Liver (tissue), 8 donors: ENCODE measurements at regions not wholly inside any gene's neighbourhood (a gene's known extent, or its start where the extent isn't known, plus 50 kb on each side); places are given as distances from the start of the nearest gene placed in this dataset.
A peak's percentile ranks its signal among the peaks of the same experiment; 100 is the strongest.

Experiments
- DNase-seq: peaks from one replicate; pipeline ENCODE4 v3.0.0-alpha.2; 2017; ENCODE audit warnings: low spot score
- H3K27ac ChIP-seq, 2 donors: one replicate each; pipeline ENCODE4 v1.7.0; 2013; ENCODE audit warnings: inconsistent platforms in 2 of 2, low read length in 2 of 2, control low read depth in 1 of 2, low read depth in 1 of 2, mild to moderate bottlenecking in 1 of 2
- H3K27me3 ChIP-seq, 4 donors: one replicate each; pipeline versions ENCODE4 v1.6.1 to v1.7.0; 2013; ENCODE audit warnings: low read length in 3 of 4, inconsistent platforms in 1 of 4, mild to moderate bottlenecking in 1 of 4, moderate library complexity in 1 of 4; ENCODE audit not compliant: control insufficient read depth in 4 of 4, insufficient read depth in 4 of 4
- H3K36me3 ChIP-seq, 4 donors: one replicate each; pipeline versions ENCODE4 v1.6.1 to v1.7.0; 2013; ENCODE audit warnings: low read length in 3 of 4, mild to moderate bottlenecking in 3 of 4, low read depth in 1 of 4, moderate library complexity in 1 of 4; ENCODE audit not compliant: control insufficient read depth in 4 of 4, insufficient read depth in 3 of 4
- H3K4me1 ChIP-seq, 4 donors: one replicate each; pipeline versions ENCODE4 v1.6.1 to v1.7.0; 2013; ENCODE audit warnings: low read length in 3 of 4, mild to moderate bottlenecking in 3 of 4, moderate library complexity in 1 of 4; ENCODE audit not compliant: control insufficient read depth in 4 of 4, insufficient read depth in 4 of 4
- H3K4me3 ChIP-seq, 3 donors: one replicate each; pipeline versions ENCODE4 v1.6.1 to v1.7.0; 2013; ENCODE audit warnings: low read length in 3 of 3, control low read depth in 1 of 3, low read depth in 1 of 3, mild to moderate bottlenecking in 1 of 3
- H3K9ac ChIP-seq, 2 donors: one replicate each; pipeline ENCODE4 v1.7.0; 2013; ENCODE audit warnings: low read length in 2 of 2, mild to moderate bottlenecking in 2 of 2, moderate library complexity in 2 of 2, control low read depth in 1 of 2, low read depth in 1 of 2
- H3K9me3 ChIP-seq, 4 donors: one replicate each; pipeline versions ENCODE4 v1.6.1 to v1.7.0; 2013; ENCODE audit warnings: low read length in 3 of 4; ENCODE audit not compliant: control insufficient read depth in 4 of 4
- ATF3 ChIP-seq: IDR thresholded peaks from 2 replicates; pipeline ENCODE4 v1.6.1; 2016; ENCODE audit warnings: antibody characterized with exemption
- CTCF ChIP-seq: fragments of 150-350 bp; IDR thresholded peaks from 2 replicates; pipeline ENCODE4 v1.5.1; 2017; ENCODE audit warnings: improper control_type of control experiment, low read depth, low read length; ENCODE audit not compliant: missing input control
- EGR1 ChIP-seq, 2 donors: IDR thresholded peaks; 2 replicates each; pipeline ENCODE4 v1.6.1; 2016 to 2018; ENCODE audit warnings: antibody characterized with exemption in 2 of 2, low read depth in 2 of 2
- FOXA1 ChIP-seq: IDR thresholded peaks from 2 replicates; pipeline ENCODE4 v1.6.1; 2016; ENCODE audit warnings: antibody characterized with exemption
- HNF4A ChIP-seq, 2 donors: conservative IDR thresholded peaks; 2 replicates each; pipeline ENCODE4 v1.6.1; 2016; ENCODE audit warnings: antibody characterized with exemption in 2 of 2, mild to moderate bottlenecking in 2 of 2
- JUND ChIP-seq, 2 donors: IDR thresholded peaks; 2 replicates each; pipeline ENCODE4 v1.6.1; 2016; ENCODE audit warnings: antibody characterized with exemption in 2 of 2
- MAX ChIP-seq: IDR thresholded peaks from 2 replicates; pipeline ENCODE4 v1.6.1; 2016; ENCODE audit warnings: antibody characterized with exemption
- NR2F2 ChIP-seq: IDR thresholded peaks from 2 replicates; pipeline ENCODE4 v1.6.1; 2016; ENCODE audit warnings: antibody characterized with exemption
- RAD21 ChIP-seq, 2 donors: IDR thresholded peaks; 2 replicates each; pipeline ENCODE4 v1.6.1; 2016; ENCODE audit warnings: antibody characterized with exemption in 2 of 2, mild to moderate bottlenecking in 2 of 2
- REST ChIP-seq: IDR thresholded peaks from 2 replicates; pipeline ENCODE4 v1.6.1; 2016; ENCODE audit warnings: antibody characterized with exemption, mild to moderate bottlenecking
- RXRA ChIP-seq, 2 donors: IDR thresholded peaks; 2 replicates each; pipeline ENCODE4 v1.6.1; 2017 to 2018; ENCODE audit warnings: antibody characterized with exemption in 2 of 2, mild to moderate bottlenecking in 1 of 2
- YY1 ChIP-seq: IDR thresholded peaks from 2 replicates; pipeline ENCODE4 v1.6.1; 2016; ENCODE audit warnings: antibody characterized with exemption, mild to moderate bottlenecking
- WGBS: extraction: QIAGEN DNeasy Blood & Tissue Kit; methylation state at CpG from one replicate; pipeline ENCODE4 v1.1.7; 2013; 5-methylcytosine and 5-hydroxymethylcytosine counted together
- donor health status: healthy.
- donor health status: healthy.
- donor health status: healthy.
- donor health status: healthy.
- donor health status: healthy.

- 91% methylated on average over 2 of the region's 2 CpGs for WGBS
- Histone ChIP-seq H3K4me3 (no peak overlapping the region), H3K9me3 (no peaks in the 10 kb centered on the region), H3K9ac (no peak overlapping the region), H3K4me1 (peaks cover 0 to 12% (median 2%) of the 10 kb centered on the region in 4 donors), H3K27ac (no peak overlapping the region), H3K27me3 (no peaks in the 10 kb centered on the region), H3K36me3 (no peaks in the 10 kb centered on the region)
- no peak for DNase-seq
- TF ChIP-seq MAX: no peak
- TF ChIP-seq ATF3: no peak
- no peak for TF ChIP-seq RXRA (IDR thresholded peaks at IDR 0.05)
- no peak for TF ChIP-seq FOXA1
- TF ChIP-seq CTCF: no peak
- no peak for TF ChIP-seq NR2F2
- TF ChIP-seq REST: no peak
Observed at GRCh38 chr10:88116481-88116880, 253.1 kb downstream of the PTEN start.

GRCh38 chr10:88116971-88117626 lies 253.7 kb downstream of the PTEN start:
- Histone ChIP-seq H3K4me1 (peaks cover 0 to 12% (median 2%) of the 10 kb centered on the region in 4 donors), H3K27me3 (no peaks in the 10 kb centered on the region), H3K9me3 (no peaks in the 10 kb centered on the region), H3K27ac (no peak overlapping the region), H3K4me3 (no peak overlapping the region), H3K9ac (no peak overlapping the region), H3K36me3 (no peaks in the 10 kb centered on the region)
- 93% methylated on average over 7 of the region's 7 CpGs for WGBS
- TF ChIP-seq HNF4A (conservative IDR thresholded peaks at IDR 0.05) (no peak), YY1 (no peak), JUND (IDR thresholded peaks at IDR 0.05) (no peak)
- DNase-seq: no peak

- TF ChIP-seq RAD21 (IDR thresholded peaks at IDR 0.05) (peak; percentile 23 to 62), JUND (IDR thresholded peaks at IDR 0.05) (no peak), CTCF (peak; percentile 14), EGR1 (IDR thresholded peaks at IDR 0.05; ENCODE audit: low read depth in 2 of 2) (no peak), HNF4A (conservative IDR thresholded peaks at IDR 0.05) (no peak)
- Histone ChIP-seq H3K27ac (no peak overlapping the region), H3K36me3 (no peaks in the 10 kb centered on the region), H3K9me3 (no peaks in the 10 kb centered on the region), H3K4me3 (no peak overlapping the region), H3K27me3 (no peaks in the 10 kb centered on the region), H3K9ac (no peak overlapping the region), H3K4me1 (peaks cover 0 to 12% (median 2%) of the 10 kb centered on the region in 4 donors)
- DNase-seq: no peak
- 91% methylated on average over 4 of the region's 4 CpGs for WGBS
Observed at GRCh38 chr10:88117869-88118632, 254.6 kb downstream of the PTEN start.
